Breast epithelium (tissue), 3 donors: ENCODE measurements at regions not wholly inside any gene's neighbourhood (a gene's known extent, or its start where the extent isn't known, plus 50 kb on each side); places are given as distances from the start of the nearest gene placed in this dataset.

Experiments
- POLR2A ChIP-seq: fragments of 450-650 bp; IDR thresholded peaks from one replicate; pipeline ENCODE4 v1.6.1; 2016; ENCODE audit warnings: antibody characterized with exemption, mild to moderate bottlenecking, moderate library complexity
- TF ChIP-seq, protein P1 (sequence below), 3 donors: fragments of 450-650 bp; IDR thresholded peaks; one replicate each; pipeline ENCODE4 v1.5.1; 2016 to 2017; ENCODE audit warnings: antibody characterized with exemption in 3 of 3, mild to moderate bottlenecking in 3 of 3, moderate library complexity in 3 of 3

DNA sequence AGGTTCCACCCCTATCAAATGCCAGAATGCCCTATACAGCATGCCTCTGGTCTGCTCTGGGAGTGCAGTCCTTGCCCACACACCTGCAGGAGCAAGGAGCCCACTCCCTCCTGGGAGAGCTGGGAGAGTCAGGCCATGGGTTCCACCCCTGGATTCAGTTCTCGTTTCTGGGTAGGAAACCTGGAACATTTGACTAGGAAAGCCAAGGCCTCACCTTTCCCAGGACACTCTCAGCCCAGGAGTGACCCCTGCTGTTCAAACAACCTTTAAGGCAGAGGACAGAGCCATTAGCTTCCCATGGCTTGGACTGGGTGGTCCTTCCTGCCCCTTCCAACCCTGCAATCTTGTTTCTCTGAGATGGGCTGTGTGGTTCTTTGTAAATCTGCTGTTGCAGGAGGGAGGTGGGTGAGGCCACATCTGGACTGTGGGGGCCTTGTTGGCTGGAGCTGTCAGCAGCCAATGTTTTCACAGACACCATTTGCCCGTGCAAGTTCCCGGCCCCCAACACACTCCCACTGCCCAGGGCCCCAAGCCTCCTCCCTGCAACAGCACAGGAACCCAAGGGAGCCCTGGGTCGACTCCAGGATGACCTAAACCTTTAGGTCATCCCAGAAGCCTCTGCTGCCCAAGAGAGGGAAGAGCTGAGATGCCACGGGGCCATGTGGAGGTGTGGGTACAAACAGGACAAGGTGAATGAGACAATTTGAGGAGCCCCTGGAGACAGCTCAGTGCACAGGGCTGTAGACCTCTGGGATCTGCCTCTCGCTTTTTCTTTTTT lies 104.4 kb downstream of the PJA1 start:
- TF ChIP-seq, protein P1, sequence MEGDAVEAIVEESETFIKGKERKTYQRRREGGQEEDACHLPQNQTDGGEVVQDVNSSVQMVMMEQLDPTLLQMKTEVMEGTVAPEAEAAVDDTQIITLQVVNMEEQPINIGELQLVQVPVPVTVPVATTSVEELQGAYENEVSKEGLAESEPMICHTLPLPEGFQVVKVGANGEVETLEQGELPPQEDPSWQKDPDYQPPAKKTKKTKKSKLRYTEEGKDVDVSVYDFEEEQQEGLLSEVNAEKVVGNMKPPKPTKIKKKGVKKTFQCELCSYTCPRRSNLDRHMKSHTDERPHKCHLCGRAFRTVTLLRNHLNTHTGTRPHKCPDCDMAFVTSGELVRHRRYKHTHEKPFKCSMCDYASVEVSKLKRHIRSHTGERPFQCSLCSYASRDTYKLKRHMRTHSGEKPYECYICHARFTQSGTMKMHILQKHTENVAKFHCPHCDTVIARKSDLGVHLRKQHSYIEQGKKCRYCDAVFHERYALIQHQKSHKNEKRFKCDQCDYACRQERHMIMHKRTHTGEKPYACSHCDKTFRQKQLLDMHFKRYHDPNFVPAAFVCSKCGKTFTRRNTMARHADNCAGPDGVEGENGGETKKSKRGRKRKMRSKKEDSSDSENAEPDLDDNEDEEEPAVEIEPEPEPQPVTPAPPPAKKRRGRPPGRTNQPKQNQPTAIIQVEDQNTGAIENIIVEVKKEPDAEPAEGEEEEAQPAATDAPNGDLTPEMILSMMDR (IDR thresholded peaks at IDR 0.05), result peak in 2 of 3 donors; percentile 31 to 33
- no peak for TF ChIP-seq POLR2A
